ENCODE measurements at regions not wholly inside any gene's neighbourhood (a gene's known extent, or its start where the extent isn't known, plus 50 kb on each side); places are given as distances from the start of the nearest gene placed in this dataset.

DNA sequence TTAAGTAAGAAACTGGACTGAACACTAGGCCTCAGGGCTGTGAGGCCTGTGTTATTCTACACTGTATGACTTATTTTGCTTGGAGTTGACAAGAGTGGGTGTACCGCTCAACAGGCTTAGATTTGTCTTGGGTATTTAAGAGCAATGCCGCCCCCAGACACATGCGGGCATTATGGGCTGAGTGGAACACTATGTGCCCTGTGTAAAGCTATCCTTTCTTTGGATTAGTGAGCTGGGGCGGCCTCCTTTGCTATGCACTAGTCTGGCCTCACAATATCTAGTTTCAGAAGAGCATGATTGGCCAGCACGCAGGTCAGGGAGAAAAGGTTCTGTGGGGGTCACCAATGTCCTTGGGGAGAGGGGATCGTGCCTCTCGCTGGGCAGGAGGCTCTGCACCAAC lies 206.3 kb upstream of the GDNF start:
- TF ChIP-seq EZH2 (IDR thresholded peaks at IDR 0.05; ENCODE audit: insufficient read depth, poor library complexity, severe bottlenecking) (no peak), EZH2phosphoT487 (IDR thresholded peaks at IDR 0.05; ENCODE audit: insufficient read depth, low read depth) (no peak)

Measured in GM23248 (cell line).